OCI-LY7 (cell line): ENCODE measurements at regions not wholly inside any gene's neighbourhood (a gene's known extent, or its start where the extent isn't known, plus 50 kb on each side); places are given as distances from the start of the nearest gene placed in this dataset.

Experiments
- CTCF ChIP-seq: fragments of 200-600 bp; sonication (generic); conservative IDR thresholded peaks from 2 replicates; pipeline ENCODE4 v1.5.1; 2014; ENCODE audit warnings: mild to moderate bottlenecking, antibody characterized with exemption, low read length, moderate library complexity, mixed read lengths
- EZH2phosphoT487 ChIP-seq: fragments of 200-600 bp; sonication (generic); IDR thresholded peaks from 2 replicates; pipeline ENCODE4 v1.6.1; 2018; ENCODE audit warnings: low read depth, borderline replicate concordance, mild to moderate bottlenecking, mixed run types, antibody characterized with exemption, low read length, moderate library complexity, mixed read lengths

GRCh38 chr14:105891631-105892452, 365.5 kb downstream of the TMEM121 start:
- TF ChIP-seq CTCF (no peak), EZH2phosphoT487 (no peak)
